SK-MEL-5 (cell line): ENCODE measurements at regions not wholly inside any gene's neighbourhood (a gene's known extent, or its start where the extent isn't known, plus 50 kb on each side); places are given as distances from the start of the nearest gene placed in this dataset.

Source experiments
- DNase-seq: peaks from one replicate; pipeline ENCODE4 v3.0.0-alpha.2; 2016; ENCODE audit warnings: low read depth, low spot score
- in situ Hi-C: cut with HindIII; loops from 2 replicates; pipeline ENCODE4 v1.10.0; 2016; ENCODE audit warnings: low sequenced_read_pairs, high pct_unique_total_duplicates, low pct_unique_long_range_greater_than_20kb

DNA sequence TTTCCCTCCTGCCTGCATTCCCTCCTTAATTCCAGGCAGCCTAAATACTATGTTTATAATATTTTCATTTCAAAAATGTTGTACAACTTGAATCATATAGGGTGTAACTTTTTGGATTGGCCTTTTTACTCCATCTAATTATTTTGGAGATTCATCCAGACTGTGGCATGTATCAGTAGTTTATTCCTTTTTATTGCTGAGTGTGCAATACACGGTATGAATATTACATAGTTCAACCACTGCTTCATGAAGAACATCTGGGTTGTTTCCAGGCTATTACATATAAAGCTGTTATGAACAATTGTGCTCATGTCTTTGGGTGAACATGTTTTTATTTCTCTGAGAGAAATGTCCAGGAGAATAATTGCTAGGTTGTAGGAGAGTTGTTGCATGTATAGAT is 253.5 kb upstream of the SLC35B3 start:
- in situ Hi-C loops, result no loop called here
- DNase-seq, result no peak

DNA sequence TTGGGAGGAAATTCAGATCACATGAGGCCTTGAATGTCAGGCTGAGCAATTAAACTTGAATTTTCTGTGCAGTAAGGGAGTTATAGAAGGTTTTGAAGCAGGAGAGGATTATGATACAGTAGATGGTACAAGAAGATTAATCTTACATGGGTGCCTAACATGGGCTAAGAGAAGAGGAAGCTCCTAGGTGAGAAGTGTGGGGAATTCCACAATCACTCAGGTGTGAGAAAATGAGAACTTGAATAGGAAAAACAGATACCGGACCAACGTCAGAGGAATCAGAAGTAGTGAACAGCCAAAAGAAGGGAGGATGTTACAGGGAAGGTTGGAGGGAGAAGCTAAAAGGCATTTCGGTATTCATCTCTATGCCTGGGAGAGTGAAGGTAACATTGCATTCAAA is 250.7 kb upstream of the SLC35B3 start:
- DNase-seq, result no peak
- in situ Hi-C loops, result no loop called here

DNA sequence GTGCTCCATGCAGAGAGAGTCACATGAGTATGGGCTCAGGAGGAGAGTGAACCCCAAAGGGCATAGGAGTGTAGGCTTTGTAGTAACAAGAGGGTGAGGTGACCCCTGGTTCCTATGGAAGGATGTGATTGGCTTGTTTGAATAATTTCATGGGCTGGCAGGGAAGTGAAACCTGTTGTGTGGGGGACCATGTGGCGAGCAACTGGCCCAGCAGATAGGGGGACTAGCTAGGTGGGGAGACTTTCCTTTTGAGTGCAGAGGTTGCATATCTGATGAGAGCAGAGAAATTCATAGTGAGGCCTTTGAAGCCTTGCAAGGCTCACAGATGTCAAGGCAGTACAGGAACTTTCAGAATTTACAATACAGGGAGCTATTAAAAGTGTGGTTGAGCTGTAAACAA is 247.9 kb upstream of the SLC35B3 start:
- DNase-seq, result no peak
- in situ Hi-C loops, result no loop called here

DNA sequence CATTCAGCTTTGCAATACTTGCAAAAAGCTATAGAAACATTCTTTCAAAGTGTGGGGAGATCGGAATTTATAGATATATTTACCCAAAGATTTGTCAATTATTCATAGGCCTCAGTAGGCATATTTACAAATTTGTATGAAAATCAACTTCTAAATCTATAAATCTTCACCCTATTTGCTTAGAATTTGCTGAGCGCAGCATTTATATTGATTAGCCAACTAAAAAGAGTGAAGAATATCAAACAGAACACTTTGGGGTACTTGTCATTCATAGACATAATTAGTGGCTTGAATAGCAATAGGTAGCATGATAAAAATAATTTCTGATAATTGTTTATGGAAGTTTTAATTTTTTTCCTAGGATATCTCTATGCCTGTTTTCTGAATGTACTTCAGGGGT is 244.5 kb upstream of the SLC35B3 start:
- DNase-seq, result no peak
- in situ Hi-C loops, result no loop called here

DNA sequence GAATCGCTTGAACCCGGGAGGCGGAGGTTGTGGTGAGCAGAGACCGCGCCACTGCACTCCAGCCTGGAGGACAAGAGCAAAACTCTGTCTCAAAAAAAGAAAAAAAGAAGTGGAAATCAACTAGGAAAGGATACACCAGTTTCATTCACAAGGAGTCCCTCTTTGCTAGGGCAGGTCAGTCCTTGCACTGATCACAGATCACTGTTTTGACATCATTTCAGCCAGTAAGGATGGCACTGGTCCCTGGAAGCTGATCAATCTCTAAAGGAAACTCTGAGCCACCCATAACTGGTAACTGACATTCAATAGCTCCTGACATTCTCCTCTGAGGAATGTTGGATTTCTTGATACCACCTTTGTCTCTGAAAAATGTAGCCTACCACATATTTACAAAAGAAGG is 243.1 kb upstream of the SLC35B3 start:
- DNase-seq, result no peak

DNA sequence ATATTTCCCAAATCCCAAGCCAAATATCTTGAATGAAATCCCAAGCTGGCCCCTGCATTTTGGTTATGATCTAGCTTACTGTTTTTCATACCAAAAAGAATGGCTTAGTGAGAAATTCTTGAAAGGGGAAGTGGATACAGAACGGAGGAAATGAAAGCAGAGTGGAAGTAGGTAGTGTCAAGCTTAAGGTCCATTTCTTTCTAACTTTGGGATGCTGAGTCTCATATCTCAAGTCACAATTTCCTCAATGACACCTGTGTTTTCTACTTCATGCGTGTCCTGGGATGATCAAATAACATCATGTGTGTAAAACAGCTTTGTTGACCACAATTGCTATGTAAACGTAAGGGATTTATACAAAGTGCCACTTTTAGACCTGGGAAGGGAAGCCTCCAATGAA is 238.8 kb upstream of the SLC35B3 start:
- in situ Hi-C loops, result no loop called here
- no peak for DNase-seq

More for the DNA sequence above, 243.1 kb upstream of the SLC35B3 start:
- in situ Hi-C loops, result no loop called here

DNA sequence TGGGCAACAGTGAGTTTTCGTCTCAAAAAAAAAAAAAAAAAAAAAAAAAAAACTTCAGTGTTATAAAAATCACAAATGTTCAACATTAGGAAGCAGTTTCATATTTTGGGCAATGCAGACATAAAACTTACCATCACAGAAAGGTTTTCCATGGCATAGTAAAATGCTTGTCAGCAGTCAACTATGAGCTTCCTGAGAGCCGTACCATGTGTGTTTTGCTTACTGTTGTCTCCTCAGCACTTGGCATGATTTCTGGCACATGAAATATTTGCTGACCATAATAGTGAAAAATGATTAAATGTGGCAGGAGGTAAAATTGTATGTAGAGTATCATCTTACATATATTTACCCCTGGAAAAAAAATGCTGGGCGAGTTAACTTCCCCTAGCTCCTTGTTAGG is 237.5 kb upstream of the SLC35B3 start:
- DNase-seq, result no peak
- in situ Hi-C loops, result no loop called here

DNA sequence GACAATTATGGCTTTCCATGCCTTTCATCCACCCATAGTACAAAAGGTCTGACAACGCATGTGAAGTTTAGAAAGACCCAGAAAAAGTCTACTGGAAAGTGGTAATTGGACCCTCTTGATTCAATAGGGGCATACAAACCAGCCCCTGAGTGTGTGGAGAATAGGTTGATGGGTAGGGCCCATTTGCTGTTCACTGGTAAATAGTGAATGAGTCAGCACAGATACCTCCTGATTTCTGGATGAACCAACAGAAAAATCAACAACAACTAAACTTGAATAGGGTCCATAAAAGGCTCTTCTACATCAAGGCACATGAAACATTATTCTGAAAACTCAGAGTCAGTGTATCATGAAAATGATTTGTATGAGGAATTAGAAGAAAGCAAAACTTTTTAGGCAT is 235.4 kb upstream of the SLC35B3 start:
- no peak for DNase-seq
- in situ Hi-C loops, result no loop called here

DNA sequence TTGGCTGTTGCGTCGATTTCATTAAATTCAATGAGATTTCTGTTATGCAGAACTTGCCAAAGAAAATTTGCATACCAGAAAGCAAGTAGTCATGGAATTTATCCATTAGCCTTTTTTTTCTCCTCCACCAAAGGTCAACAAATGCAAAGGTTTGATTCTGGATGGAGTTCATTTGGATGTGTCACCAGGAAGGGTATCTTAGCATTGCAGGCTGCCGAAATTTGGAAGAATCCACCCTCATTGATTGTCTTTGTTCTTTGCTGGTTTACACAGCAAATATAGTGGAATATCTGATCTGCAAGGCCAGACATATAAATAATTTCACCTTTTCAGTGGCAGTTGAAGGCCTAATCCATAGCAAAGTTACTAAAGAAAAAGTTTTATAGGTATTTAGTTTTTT is 229.4 kb upstream of the SLC35B3 start:
- in situ Hi-C loops, result no loop called here

DNA sequence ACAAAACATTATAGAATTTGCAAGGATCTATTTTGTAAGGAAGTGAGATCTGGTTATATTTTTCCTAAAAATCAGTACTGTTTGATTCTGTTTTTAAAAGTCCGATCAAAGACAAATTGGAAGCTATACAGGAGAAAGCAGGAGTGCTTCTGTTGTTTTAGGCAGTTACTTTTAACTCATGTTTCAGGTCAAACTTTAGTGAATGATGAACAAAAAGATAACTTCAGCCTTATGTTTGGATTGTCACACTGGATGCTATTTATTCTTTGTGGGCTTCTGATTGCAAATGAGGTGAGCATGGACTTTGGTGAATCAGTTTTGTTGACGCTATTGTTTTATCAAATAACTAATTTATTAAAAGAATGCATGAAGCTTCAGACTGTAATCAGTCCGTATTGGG is 228.7 kb upstream of the SLC35B3 start:
- in situ Hi-C loops, result no loop called here
- no peak for DNase-seq

More for the DNA sequence above, 229.4 kb upstream of the SLC35B3 start:
- no peak for DNase-seq

DNA sequence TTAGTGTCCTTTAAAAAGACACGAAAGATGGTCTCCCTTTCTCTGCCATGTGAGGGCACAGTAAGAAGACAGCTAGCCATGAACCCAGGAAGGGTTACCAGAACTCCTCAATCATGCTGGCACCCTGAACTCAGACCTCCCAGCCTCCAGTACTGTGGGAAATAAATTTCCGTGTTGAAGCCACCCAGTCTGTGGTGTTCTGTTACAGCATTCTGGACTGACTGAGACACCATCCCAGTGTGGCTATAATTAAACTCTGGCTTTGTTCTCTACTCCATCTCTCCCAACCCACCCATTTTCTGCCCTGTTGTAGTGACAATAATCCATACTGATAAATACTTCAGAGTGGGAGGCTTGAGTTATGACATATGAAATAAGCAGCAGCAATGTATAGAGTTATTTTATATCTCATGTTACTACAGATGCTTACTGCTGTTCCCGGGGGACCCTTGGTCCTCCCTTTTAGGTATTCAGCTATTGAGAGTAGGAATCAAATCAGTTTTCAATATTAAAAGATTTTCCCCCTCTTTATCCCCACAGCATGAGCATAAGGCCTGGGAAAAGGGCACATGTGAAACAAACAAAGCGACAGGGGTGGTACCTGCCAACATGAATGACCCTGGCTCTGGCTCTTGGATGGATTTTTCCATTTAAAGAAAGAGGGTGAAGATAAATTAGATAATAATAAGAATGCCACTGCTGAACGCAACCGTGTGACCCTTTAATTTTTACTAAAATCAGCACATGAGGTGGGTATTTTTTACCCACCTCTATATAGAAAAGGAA is 224.3 kb upstream of the SLC35B3 start:
- no peak for DNase-seq
- in situ Hi-C loops, result no loop called here

DNA sequence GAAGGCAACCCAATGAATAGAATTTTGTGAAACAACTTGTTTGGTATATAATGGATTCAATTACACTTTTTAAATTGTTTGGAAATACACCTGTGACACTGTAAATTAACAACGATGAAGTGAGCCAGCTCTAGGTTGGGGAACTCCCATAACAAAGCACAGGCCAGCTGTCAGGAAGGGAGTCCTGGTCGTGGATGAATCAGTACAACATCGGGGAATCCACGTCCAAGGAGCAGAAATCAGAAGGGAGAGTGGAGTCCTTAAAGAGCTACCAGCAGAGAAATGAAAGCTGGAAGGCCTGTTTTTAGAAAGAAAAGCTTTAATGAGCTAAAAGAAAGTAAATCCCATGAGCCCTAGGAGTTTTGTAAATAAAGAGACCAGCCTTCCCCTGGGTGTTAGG is 223.1 kb upstream of the SLC35B3 start:
- in situ Hi-C loops, result no loop called here
- no peak for DNase-seq

DNA sequence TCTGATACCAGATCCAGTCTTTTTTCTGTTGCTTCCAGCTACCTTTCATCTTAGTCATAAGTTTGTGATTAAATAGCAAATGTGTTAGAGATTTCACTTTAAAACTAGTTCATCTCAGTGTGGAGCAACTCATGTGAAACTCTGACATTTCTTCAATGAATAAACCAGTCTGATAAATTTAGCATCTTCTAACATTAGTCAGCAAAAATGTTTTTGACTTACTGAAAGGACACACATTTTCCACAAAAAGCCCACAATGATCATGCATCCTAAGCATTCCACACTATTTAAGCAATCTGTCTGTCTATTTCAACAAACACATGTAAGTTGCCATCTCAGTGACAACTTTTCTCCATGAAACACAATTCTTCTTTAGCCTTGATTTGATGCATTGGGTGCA is 222.2 kb upstream of the SLC35B3 start:
- no peak for DNase-seq
- in situ Hi-C loops, result no loop called here

DNA sequence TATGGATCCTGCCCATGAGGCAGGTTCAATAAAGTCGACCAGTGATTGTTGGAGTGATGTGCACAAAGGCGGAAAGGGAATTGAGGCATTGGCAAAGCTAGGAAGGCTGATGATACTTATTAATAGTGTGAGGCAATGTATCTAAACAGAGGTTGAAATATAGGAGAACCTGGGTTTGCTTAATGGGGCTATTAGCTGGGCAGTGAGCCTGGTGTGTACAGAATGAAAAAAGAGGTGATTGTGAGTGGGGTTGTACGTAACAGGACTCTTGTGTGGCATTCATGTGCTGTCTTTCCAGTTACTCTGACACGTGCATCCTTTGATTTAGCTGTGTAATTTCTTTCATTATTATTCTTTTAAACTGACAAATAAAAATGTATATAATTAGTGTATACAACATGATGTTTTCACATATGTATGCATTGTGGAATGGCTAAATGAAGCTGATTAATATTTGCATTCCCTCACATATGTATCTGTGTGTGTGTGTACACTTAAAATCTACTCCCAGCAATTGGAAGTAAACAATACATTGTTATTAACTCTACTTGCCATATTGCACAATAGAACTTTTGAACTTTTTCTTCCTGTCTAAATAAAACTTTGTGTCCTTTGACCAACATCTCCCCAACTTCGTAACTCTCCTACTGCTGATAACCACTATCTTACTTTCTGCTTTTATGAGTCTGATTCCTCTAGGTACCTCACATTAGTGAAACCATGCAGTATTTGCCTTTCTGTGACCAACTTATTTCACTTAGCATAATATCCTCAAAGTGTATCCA is 220.5 kb upstream of the SLC35B3 start:
- in situ Hi-C loops, result no loop called here
- DNase-seq, result no peak

DNA sequence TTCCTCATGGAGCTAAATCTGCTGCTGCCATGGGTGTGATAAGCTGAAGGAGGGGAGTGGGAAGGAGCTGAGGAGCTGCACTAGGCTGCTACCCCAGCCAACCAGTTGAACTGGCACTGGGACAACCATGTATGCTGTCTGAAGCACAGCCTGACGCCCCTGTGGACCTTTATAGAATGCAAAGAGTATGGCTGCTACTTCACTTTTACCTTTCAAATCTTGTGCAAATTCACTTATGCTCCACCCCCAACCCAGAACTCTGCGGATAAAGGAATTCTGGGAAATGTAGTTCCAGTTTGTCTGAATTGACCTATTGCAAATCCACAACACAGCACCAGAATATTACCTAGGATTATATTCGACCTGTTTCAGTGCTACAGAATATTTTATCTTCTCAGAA is 217.4 kb upstream of the SLC35B3 start:
- in situ Hi-C loops, result no loop called here
- DNase-seq, result peak; percentile 37

DNA sequence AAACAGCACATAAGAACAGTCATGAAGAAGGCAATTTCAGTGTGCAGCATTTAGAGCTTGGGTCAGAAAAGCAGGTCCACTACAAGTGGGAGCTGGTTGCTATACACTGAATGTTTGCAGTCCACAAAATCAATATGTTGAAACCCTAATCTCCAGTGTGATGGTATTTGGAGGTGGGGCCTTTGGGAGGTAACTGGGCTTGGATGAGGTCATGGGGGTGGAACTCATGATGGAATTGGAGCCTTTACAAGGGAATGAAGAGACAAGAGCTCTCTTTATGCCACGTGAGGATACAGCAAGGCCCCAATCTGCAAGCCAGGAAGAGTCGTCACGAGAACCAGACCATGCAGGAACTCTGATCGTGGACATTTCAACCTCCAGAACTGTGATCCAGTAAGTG is 216.7 kb upstream of the SLC35B3 start:
- peak; percentile 43 for DNase-seq
- in situ Hi-C loops, result no loop called here

DNA sequence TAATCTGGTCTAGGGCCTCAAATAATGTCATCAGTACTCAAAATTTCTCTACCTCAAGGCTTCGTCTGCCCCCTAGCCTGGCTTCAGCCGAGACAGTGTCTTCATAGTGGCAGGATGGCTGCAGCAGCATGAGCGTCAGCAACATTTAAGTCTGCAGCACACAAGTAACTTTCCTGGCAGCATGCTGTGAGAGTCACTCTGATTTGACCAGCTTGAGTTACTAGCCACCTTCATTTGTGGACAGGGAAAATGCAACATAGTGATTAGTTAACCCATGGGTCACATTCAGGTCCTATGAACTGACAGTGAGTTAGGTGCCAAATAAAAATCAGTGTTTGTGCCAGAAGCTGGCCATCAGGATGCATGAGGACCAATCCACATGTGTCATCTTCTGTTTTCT is 209.9 kb upstream of the SLC35B3 start:
- DNase-seq, result no peak
- in situ Hi-C loops, result no loop called here

DNA sequence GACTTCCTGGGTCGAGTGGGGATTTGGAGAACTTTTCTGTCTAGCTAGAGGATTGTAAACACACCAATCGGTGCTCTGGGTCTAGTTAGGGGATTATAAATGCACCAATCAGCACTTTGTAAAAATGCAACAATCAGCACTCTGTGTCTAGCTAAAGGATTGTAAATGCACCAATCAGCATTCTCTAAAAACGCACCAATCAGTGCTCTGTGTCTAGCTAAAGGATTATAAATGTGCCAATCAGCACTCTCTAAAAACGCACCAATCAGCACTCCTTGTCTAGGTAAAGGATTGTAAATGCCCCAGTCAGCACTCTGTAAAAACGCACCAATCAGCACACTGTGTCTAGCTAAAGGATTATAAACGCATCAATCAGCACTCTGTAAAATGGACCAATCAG is 209.0 kb upstream of the SLC35B3 start:
- in situ Hi-C loops, result no loop called here
- DNase-seq, result no peak

DNA sequence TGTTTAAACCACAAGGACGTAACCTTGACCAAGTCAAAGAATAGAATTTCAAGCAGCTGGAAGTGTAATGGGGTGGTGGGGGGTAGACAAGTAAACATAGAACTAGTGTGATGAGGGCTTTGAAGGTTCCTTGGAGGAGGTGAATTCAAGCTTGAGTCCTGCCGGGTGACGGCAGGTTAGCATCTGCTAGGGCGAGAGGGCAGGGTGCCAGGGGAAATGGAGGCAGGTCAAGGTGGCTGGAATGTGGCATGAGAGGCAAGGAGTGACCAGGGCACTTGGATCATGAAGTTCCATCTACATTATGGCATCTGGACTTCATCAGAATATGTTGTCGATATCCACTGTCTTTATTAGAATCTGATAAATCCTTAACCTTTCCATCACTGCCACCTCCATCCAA is 207.5 kb upstream of the SLC35B3 start:
- in situ Hi-C loops, result no loop called here

More for the DNA sequence above, 207.5 kb upstream of the SLC35B3 start:
- no peak for DNase-seq
